ENCODE measurements at regions not wholly inside any gene's neighbourhood (a gene's known extent, or its start where the extent isn't known, plus 50 kb on each side); places are given as distances from the start of the nearest gene placed in this dataset.
"Not testable (repeated sequence)": the region's sequence is repeated elsewhere in the genome, so short reads cannot be mapped to it uniquely, and the experiment has no call there.

- TF ChIP-seq CTCF (conservative IDR thresholded peaks at IDR 0.05; ENCODE audit: low read depth, low read length), result no peak
- no peak overlapping the region for H3K4me3 ChIP-seq (ENCODE audit: low read depth, low read length)
- no peak for DNase-seq (ENCODE audit: low read depth)
Observed at GRCh38 chr2:176423819-176424218, 154.6 kb downstream of the MTX2 start.

GRCh38 chr2:176424746-176425145 is 155.5 kb downstream of the MTX2 start:
- DNase-seq (ENCODE audit: low read depth), result no peak
- H3K4me3 ChIP-seq (ENCODE audit: low read depth, low read length), result no peak overlapping the region
- TF ChIP-seq CTCF (conservative IDR thresholded peaks at IDR 0.05; ENCODE audit: low read depth, low read length), result no peak

- DNase-seq (ENCODE audit: low read depth), result no peak
- no peak for TF ChIP-seq CTCF (conservative IDR thresholded peaks at IDR 0.05; ENCODE audit: low read depth, low read length)
- no peak overlapping the region for H3K4me3 ChIP-seq (ENCODE audit: low read depth, low read length)
Observed at GRCh38 chr2:176427549-176427948, 158.3 kb downstream of the MTX2 start.

GRCh38 chr2:176428944-176429469 is 159.8 kb downstream of the MTX2 start:
- H3K4me3 ChIP-seq (ENCODE audit: low read depth, low read length); DNase-seq (ENCODE audit: low read depth): not testable (repeated sequence)

GRCh38 chr2:176432434-176432833 is 163.2 kb downstream of the MTX2 start:
- no peak overlapping the region for H3K4me3 ChIP-seq (ENCODE audit: low read depth, low read length)
- TF ChIP-seq CTCF (conservative IDR thresholded peaks at IDR 0.05; ENCODE audit: low read depth, low read length), result no peak
- DNase-seq (ENCODE audit: low read depth), result no peak

- no peak for DNase-seq (ENCODE audit: low read depth)
- TF ChIP-seq CTCF (conservative IDR thresholded peaks at IDR 0.05; ENCODE audit: low read depth, low read length), result no peak
- no peak overlapping the region for H3K4me3 ChIP-seq (ENCODE audit: low read depth, low read length)
Observed at GRCh38 chr2:176435729-176436128, 166.5 kb downstream of the MTX2 start.

GRCh38 chr2:176443946-176444345 is 174.7 kb downstream of the MTX2 start:
- H3K4me3 ChIP-seq (ENCODE audit: low read depth, low read length), result no peak overlapping the region
- no peak for TF ChIP-seq CTCF (conservative IDR thresholded peaks at IDR 0.05; ENCODE audit: low read depth, low read length)

More at GRCh38 chr2:176443946-176444345, 174.7 kb downstream of the MTX2 start:
- DNase-seq (ENCODE audit: low read depth), result no peak

Data from epithelial cell of proximal tubule (primary cell).